Hepatocyte (in vitro differentiated cells): ENCODE measurements at regions not wholly inside any gene's neighbourhood (a gene's known extent, or its start where the extent isn't known, plus 50 kb on each side); places are given as distances from the start of the nearest gene placed in this dataset.

Source experiments
- CTCF ChIP-seq: fragments of 200-600 bp; sonication (generic); IDR thresholded peaks from 2 replicates; pipeline ENCODE4 v1.5.1; 2016; ENCODE audit warnings: antibody characterized with exemption, mild to moderate bottlenecking; ENCODE audit not compliant: poor library complexity
- EZH2 ChIP-seq: fragments of 200-600 bp; sonication (generic); IDR thresholded peaks from 2 replicates; pipeline ENCODE4 v1.6.1; 2016; ENCODE audit warnings: antibody characterized with exemption, mild to moderate bottlenecking, borderline replicate concordance

GRCh38 chr4:77229433-77229832, 72.4 kb downstream of the CCNG2 start:
- TF ChIP-seq CTCF (no peak), EZH2 (no peak)
